ENCODE measurements at regions not wholly inside any gene's neighbourhood (a gene's known extent, or its start where the extent isn't known, plus 50 kb on each side); places are given as distances from the start of the nearest gene placed in this dataset.

DNA sequence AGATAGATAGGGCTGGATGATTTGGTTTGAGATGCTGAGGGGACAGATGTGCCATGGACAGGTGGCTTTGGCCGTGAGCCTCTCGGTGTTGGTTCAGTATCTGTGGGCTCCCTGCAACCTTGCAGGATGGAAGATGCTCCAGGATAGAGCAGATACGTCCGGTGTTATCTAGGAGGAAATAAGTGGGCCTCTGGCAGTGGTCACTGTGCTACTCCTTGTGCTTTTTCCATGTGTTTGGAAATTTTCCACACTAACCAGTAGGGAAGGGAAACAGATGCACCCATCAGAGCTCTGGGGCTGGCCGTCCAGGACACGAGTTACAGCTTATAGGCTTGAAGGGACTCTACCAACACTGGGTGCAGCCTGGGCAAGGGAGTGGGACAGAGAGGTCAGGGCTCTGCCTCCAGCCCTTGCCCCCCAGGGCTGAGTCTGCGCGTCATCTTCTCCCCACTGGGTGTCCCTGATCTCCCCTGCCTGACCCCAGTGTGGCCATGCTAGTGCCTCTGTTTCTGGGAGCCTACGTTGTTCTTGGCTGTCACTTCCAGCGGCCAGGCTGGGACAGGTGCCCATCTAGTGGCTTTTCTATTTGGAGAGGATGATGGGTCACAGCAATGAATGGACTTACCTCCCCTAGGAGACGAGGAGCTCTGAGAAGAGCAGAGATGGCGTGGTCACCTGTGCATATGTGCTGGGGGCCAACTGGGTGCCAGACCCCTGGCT is 166.9 kb downstream of the SEC14L1 start (continued):
- 0 out of 2 replicates have a peak, but pooled peaks have one; percentile 14 for TF ChIP-seq KLF15 (CRISPR knock-in tag; IDR thresholded peaks at IDR 0.05; ENCODE audit: borderline replicate concordance)
- TF ChIP-seq, protein P1, sequence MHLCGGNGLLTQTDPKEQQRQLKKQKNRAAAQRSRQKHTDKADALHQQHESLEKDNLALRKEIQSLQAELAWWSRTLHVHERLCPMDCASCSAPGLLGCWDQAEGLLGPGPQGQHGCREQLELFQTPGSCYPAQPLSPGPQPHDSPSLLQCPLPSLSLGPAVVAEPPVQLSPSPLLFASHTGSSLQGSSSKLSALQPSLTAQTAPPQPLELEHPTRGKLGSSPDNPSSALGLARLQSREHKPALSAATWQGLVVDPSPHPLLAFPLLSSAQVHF (CRISPR knock-in tag; IDR thresholded peaks at IDR 0.05): 0 out of 2 replicates have a peak, but pooled peaks have one; percentile 45
- TF ChIP-seq ZNF550 (CRISPR knock-in tag; IDR thresholded peaks at IDR 0.05; ENCODE audit: borderline replicate concordance): 0 out of 2 replicates have a peak, but pooled peaks have one; percentile 14
- TF ChIP-seq PAWR (CRISPR knock-in tag; IDR thresholded peaks at IDR 0.05; ENCODE audit: borderline replicate concordance): no peak
- TF ChIP-seq, protein P2, sequence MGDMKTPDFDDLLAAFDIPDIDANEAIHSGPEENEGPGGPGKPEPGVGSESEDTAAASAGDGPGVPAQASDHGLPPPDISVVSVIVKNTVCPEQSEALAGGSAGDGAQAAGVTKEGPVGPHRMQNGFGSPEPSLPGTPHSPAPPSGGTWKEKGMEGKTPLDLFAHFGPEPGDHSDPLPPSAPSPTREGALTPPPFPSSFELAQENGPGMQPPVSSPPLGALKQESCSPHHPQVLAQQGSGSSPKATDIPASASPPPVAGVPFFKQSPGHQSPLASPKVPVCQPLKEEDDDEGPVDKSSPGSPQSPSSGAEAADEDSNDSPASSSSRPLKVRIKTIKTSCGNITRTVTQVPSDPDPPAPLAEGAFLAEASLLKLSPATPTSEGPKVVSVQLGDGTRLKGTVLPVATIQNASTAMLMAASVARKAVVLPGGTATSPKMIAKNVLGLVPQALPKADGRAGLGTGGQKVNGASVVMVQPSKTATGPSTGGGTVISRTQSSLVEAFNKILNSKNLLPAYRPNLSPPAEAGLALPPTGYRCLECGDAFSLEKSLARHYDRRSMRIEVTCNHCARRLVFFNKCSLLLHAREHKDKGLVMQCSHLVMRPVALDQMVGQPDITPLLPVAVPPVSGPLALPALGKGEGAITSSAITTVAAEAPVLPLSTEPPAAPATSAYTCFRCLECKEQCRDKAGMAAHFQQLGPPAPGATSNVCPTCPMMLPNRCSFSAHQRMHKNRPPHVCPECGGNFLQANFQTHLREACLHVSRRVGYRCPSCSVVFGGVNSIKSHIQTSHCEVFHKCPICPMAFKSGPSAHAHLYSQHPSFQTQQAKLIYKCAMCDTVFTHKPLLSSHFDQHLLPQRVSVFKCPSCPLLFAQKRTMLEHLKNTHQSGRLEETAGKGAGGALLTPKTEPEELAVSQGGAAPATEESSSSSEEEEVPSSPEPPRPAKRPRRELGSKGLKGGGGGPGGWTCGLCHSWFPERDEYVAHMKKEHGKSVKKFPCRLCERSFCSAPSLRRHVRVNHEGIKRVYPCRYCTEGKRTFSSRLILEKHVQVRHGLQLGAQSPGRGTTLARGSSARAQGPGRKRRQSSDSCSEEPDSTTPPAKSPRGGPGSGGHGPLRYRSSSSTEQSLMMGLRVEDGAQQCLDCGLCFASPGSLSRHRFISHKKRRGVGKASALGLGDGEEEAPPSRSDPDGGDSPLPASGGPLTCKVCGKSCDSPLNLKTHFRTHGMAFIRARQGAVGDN (CRISPR knock-in tag; IDR thresholded peaks at IDR 0.05): no peak; the same call in 1 of the 2 replicates
- TF ChIP-seq SALL2 (CRISPR knock-in tag; IDR thresholded peaks at IDR 0.05): 0 out of 2 replicates have a peak, but pooled peaks have one; percentile 1
- no peak for TF ChIP-seq ZBTB20 (CRISPR knock-in tag; IDR thresholded peaks at IDR 0.05; ENCODE audit: borderline replicate concordance, low read depth)
- no peak for TF ChIP-seq TGIF2 (CRISPR knock-in tag; IDR thresholded peaks at IDR 0.05)
- TF ChIP-seq, protein P3, sequence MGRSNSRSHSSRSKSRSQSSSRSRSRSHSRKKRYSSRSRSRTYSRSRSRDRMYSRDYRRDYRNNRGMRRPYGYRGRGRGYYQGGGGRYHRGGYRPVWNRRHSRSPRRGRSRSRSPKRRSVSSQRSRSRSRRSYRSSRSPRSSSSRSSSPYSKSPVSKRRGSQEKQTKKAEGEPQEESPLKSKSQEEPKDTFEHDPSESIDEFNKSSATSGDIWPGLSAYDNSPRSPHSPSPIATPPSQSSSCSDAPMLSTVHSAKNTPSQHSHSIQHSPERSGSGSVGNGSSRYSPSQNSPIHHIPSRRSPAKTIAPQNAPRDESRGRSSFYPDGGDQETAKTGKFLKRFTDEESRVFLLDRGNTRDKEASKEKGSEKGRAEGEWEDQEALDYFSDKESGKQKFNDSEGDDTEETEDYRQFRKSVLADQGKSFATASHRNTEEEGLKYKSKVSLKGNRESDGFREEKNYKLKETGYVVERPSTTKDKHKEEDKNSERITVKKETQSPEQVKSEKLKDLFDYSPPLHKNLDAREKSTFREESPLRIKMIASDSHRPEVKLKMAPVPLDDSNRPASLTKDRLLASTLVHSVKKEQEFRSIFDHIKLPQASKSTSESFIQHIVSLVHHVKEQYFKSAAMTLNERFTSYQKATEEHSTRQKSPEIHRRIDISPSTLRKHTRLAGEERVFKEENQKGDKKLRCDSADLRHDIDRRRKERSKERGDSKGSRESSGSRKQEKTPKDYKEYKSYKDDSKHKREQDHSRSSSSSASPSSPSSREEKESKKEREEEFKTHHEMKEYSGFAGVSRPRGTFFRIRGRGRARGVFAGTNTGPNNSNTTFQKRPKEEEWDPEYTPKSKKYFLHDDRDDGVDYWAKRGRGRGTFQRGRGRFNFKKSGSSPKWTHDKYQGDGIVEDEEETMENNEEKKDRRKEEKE (IDR thresholded peaks at IDR 0.05): no peak
- peak; percentile 7; the same call in 1 of the 2 replicates for TF ChIP-seq ZNF567 (CRISPR knock-in tag; IDR thresholded peaks at IDR 0.05; ENCODE audit: borderline replicate concordance)
- 0 out of 2 replicates have a peak, but pooled peaks have one; percentile 9 for TF ChIP-seq KMT2A (CRISPR knock-in tag; IDR thresholded peaks at IDR 0.05)
- TF ChIP-seq, protein P4, sequence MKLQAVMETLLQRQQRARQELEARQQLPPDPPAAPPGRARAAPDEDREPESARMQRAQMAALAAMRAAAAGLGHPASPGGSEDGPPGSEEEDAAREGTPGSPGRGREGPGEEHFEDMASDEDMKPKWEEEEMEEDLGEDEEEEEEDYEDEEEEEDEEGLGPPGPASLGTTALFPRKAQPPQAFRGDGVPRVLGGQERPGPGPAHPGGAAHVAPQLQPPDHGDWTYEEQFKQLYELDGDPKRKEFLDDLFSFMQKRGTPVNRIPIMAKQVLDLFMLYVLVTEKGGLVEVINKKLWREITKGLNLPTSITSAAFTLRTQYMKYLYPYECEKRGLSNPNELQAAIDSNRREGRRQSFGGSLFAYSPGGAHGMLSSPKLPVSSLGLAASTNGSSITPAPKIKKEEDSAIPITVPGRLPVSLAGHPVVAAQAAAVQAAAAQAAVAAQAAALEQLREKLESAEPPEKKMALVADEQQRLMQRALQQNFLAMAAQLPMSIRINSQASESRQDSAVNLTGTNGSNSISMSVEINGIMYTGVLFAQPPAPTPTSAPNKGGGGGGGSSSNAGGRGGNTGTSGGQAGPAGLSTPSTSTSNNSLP (IDR thresholded peaks at IDR 0.05; ENCODE audit: low read depth, low read length): no peak
- TF ChIP-seq ZC3H4 (CRISPR knock-in tag; IDR thresholded peaks at IDR 0.05; ENCODE audit: borderline replicate concordance): no peak
- no peak for TF ChIP-seq NR2F2 (IDR thresholded peaks at IDR 0.05; ENCODE audit: borderline replicate concordance, low read depth)

Data from HepG2 (cell line).